ENCODE measurements at regions not wholly inside any gene's neighbourhood (a gene's known extent, or its start where the extent isn't known, plus 50 kb on each side); places are given as distances from the start of the nearest gene placed in this dataset.
"Not testable (repeated sequence)": the region's sequence is repeated elsewhere in the genome, so short reads cannot be mapped to it uniquely, and the experiment has no call there.

- peak; percentile 76 for DNase-seq
Measured at GRCh38 chr7:65251851-65252620, 121.6 kb upstream of the ZNF92 start.

GRCh38 chr7:65250697-65251395 is 122.8 kb upstream of the ZNF92 start:
- no peak for DNase-seq

GRCh38 chr7:65250216-65250615 is 123.4 kb upstream of the ZNF92 start:
- no peak for DNase-seq

GRCh38 chr7:65247491-65247890 is 126.2 kb upstream of the ZNF92 start:
- no peak for DNase-seq

GRCh38 chr7:65239707-65240352 is 133.8 kb upstream of the ZNF92 start:
- DNase-seq, result peak; percentile 54

GRCh38 chr7:65239324-65239706 is 134.3 kb upstream of the ZNF92 start:
- DNase-seq, result no peak

GRCh38 chr7:65238785-65239184 is 134.9 kb upstream of the ZNF92 start:
- no peak for DNase-seq

- DNase-seq, result no peak
Measured at GRCh38 chr7:65235586-65235985, 138.1 kb upstream of the ZNF92 start.

- DNase-seq, result no peak
Measured at GRCh38 chr7:65233409-65234034, 140.1 kb upstream of the ZNF92 start.

GRCh38 chr7:65230231-65230630 is 143.4 kb upstream of the ZNF92 start:
- DNase-seq, result no peak

GRCh38 chr7:65225422-65226006 is 148.1 kb upstream of the ZNF92 start:
- no peak for DNase-seq

- DNase-seq, result no peak
Measured at GRCh38 chr7:65222655-65223054, 151.0 kb upstream of the ZNF92 start.

GRCh38 chr7:65221683-65222082 is 152.0 kb upstream of the ZNF92 start:
- no peak for DNase-seq

GRCh38 chr7:65219623-65220022 is 154.0 kb upstream of the ZNF92 start:
- DNase-seq, result no peak

- DNase-seq, result peak; percentile 84
Measured at GRCh38 chr7:65216469-65216868, 157.2 kb upstream of the ZNF92 start.

GRCh38 chr7:65213260-65213659 is 160.4 kb upstream of the ZNF92 start:
- peak; percentile 56 for DNase-seq

GRCh38 chr7:65199221-65199620 is 174.4 kb upstream of the ZNF92 start:
- not testable (repeated sequence) for DNase-seq

- DNase-seq, result peak; percentile 25
Measured at GRCh38 chr7:65193334-65194058, 180.2 kb upstream of the ZNF92 start.

- DNase-seq, result not testable (repeated sequence)
Measured at GRCh38 chr7:65177041-65177440, 170.6 kb upstream of the ERV3-1 start.

- DNase-seq, result not testable (repeated sequence)
Measured at GRCh38 chr7:65150105-65150504, 143.6 kb upstream of the ERV3-1 start.

GRCh38 chr7:65146118-65146914 is 139.8 kb upstream of the ERV3-1 start:
- not testable (repeated sequence) for DNase-seq
